PC-3 (cell line): ENCODE measurements at regions not wholly inside any gene's neighbourhood (a gene's known extent, or its start where the extent isn't known, plus 50 kb on each side); places are given as distances from the start of the nearest gene placed in this dataset.

Experiments used
- ATAC-seq: fragments of 200-7000 bp; cut with Tn5 transposase; 2 replicates; pipeline ENCODE4 v1.9.1; 2020; ENCODE audit warnings: mild to moderate bottlenecking, moderate library complexity
- BruUV-seq: library from RNA; stranded (reverse); fragments of 400-500 nt; replicated peaks from 2 replicates; lab custom pipeline; 2021; lab: Mats Ljungman, UMichigan
- CTCF ChIA-PET: fragments of 300-600 bp; sonication (Branson Sonifier 250); formaldehyde crosslinking; loops from one replicate; lab custom pipeline; 2022; ENCODE audit warnings: antibody characterized with exemption; lab: Charles Lee
- POLR2A ChIA-PET: fragments of 300-600 bp; sonication (Branson Sonifier 250); formaldehyde crosslinking; loops from one replicate; lab custom pipeline; 2022; ENCODE audit warnings: antibody characterized with exemption; ENCODE audit not compliant: unreplicated experiment; lab: Charles Lee
- DNase-seq: peaks from one replicate; pipeline ENCODE4 v3.0.0-alpha.2; 2015
- H2AFZ ChIP-seq: fragments of 300-600 bp; sonication (generic); 2 replicates; pipeline ENCODE4 v1.6.0; 2016; ENCODE audit warnings: antibody characterized with exemption, low read length
- H3F3A ChIP-seq: fragments of 300-600 bp; sonication (generic); one replicate; pipeline ENCODE4 v1.6.0; 2017; ENCODE audit warnings: antibody characterized with exemption, low read length, control low read depth, mild to moderate bottlenecking; ENCODE audit not compliant: unreplicated experiment
- H3K27ac ChIP-seq: fragments of 300-600 bp; sonication (generic); 2 replicates; pipeline ENCODE4 v1.5.1; 2016; ENCODE audit warnings: mild to moderate bottlenecking, low read length
- H3K27me3 ChIP-seq: fragments of 300-600 bp; sonication (generic); 2 replicates; pipeline ENCODE4 v1.6.1; 2016; ENCODE audit warnings: low read length, mixed read lengths
- H3K36me3 ChIP-seq: fragments of 300-600 bp; sonication (generic); 2 replicates; pipeline ENCODE4 v1.6.1; 2016; ENCODE audit warnings: low read depth, mixed run types, low read length, mixed read lengths
- H3K4me1 ChIP-seq: fragments of 300-600 bp; sonication (generic); 2 replicates; pipeline ENCODE4 v1.5.1; 2016; ENCODE audit warnings: low read length; ENCODE audit not compliant: insufficient read depth
- H3K4me2 ChIP-seq: fragments of 300-600 bp; sonication (generic); 2 replicates; pipeline ENCODE4 v1.6.0; 2016; ENCODE audit warnings: low read length
- H3K4me3 ChIP-seq: fragments of 300-600 bp; sonication (generic); 2 replicates; pipeline ENCODE4 v1.5.1; 2016; ENCODE audit warnings: mild to moderate bottlenecking, low read length, mixed read lengths
- H3K79me2 ChIP-seq: fragments of 300-600 bp; sonication (generic); 2 replicates; pipeline ENCODE4 v1.6.1; 2017; ENCODE audit warnings: low read length, mixed read lengths
- H3K9ac ChIP-seq: fragments of 300-600 bp; sonication (generic); 2 replicates; pipeline ENCODE4 v1.6.0; 2016; ENCODE audit warnings: mild to moderate bottlenecking, low read length
- H3K9me2 ChIP-seq: fragments of 300-600 bp; sonication (generic); replicated peaks from 2 replicates; pipeline ENCODE4 v1.6.1; 2016; ENCODE audit warnings: mixed run types, low read length, mixed read lengths
- H3K9me3 ChIP-seq: fragments of 300-600 bp; sonication (generic); 2 replicates; pipeline ENCODE4 v1.6.1; 2016; ENCODE audit warnings: low read length, mixed read lengths
- H4K20me1 ChIP-seq: fragments of 300-600 bp; sonication (generic); 2 replicates; pipeline ENCODE4 v1.6.1; 2016; ENCODE audit warnings: low read length, mixed read lengths
- EZH2 ChIP-seq: fragments of 300-600 bp; sonication (generic); IDR thresholded peaks from one replicate; pipeline ENCODE4 v1.6.1; 2017; ENCODE audit warnings: antibody characterized with exemption, mild to moderate bottlenecking, low read length; ENCODE audit not compliant: unreplicated experiment
- EZH2phosphoT487 ChIP-seq: fragments of 300-600 bp; sonication (generic); IDR thresholded peaks from 2 replicates; pipeline ENCODE4 v1.6.1; 2018; ENCODE audit warnings: mild to moderate bottlenecking, antibody characterized with exemption, low read length, borderline replicate concordance
- intact Hi-C: fragments of 100-400 bp; cut with micrococcal nuclease; formaldehyde crosslinking; loops from 2 replicates; pipeline ENCODE4 v1.9.0; 2023
- TF ChIP-seq, protein P1 (sequence below): fragments of 300-600 bp; sonication (generic); conservative IDR thresholded peaks from 2 replicates; pipeline ENCODE4 v1.5.1; 2017; ENCODE audit warnings: antibody characterized with exemption, low read depth, mild to moderate bottlenecking, low read length

DNA sequence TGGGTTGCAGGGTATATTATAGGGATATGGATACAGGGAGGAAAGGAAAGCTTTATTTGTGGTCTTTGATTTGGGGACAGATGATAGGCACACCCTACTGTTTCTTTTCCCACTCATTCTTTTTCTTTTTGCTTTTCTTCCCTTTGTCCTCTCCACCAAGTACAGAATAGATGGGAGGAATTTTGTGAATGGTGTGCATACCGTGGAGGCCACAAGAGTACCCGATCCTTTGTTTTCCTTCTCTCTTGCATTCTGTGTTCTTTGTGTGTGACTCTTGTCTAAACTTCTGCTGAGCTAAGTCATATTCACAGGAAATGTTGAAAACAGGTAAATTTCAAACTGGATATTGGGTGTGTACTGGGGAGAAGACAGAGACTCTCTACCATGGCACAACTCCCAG is 321.4 kb upstream of the SLC8A1 start:
- H3K79me2 ChIP-seq, result no peaks in the 10 kb centered on the region
- BruUV-seq, result no TSS peak
- H3K27me3 ChIP-seq, result no peaks in the 10 kb centered on the region
- TF ChIP-seq EZH2phosphoT487, result no peak
- TF ChIP-seq EZH2, result no peak
- TF ChIP-seq, protein P1, sequence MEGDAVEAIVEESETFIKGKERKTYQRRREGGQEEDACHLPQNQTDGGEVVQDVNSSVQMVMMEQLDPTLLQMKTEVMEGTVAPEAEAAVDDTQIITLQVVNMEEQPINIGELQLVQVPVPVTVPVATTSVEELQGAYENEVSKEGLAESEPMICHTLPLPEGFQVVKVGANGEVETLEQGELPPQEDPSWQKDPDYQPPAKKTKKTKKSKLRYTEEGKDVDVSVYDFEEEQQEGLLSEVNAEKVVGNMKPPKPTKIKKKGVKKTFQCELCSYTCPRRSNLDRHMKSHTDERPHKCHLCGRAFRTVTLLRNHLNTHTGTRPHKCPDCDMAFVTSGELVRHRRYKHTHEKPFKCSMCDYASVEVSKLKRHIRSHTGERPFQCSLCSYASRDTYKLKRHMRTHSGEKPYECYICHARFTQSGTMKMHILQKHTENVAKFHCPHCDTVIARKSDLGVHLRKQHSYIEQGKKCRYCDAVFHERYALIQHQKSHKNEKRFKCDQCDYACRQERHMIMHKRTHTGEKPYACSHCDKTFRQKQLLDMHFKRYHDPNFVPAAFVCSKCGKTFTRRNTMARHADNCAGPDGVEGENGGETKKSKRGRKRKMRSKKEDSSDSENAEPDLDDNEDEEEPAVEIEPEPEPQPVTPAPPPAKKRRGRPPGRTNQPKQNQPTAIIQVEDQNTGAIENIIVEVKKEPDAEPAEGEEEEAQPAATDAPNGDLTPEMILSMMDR, result no peak
- no peak overlapping the region for H3K9ac ChIP-seq
- POLR2A ChIA-PET, result no interaction called here
- CTCF ChIA-PET, result no interaction called here
- DNase-seq (no peak), ATAC-seq (no peak)
- H3K27ac ChIP-seq, result no peak overlapping the region
- intact Hi-C loops, result no loop called here
- H2AFZ ChIP-seq, result no peak overlapping the region; the same call in 1 of the 2 replicates
- no peak overlapping the region for H3K4me3 ChIP-seq
- no peaks in the 10 kb centered on the region for H3K9me2 ChIP-seq
- H3K36me3 ChIP-seq, result no peaks in the 10 kb centered on the region
- H3K4me1 ChIP-seq, result no peaks in the 10 kb centered on the region
- no peaks in the 10 kb centered on the region for H3F3A ChIP-seq
- H3K4me2 ChIP-seq, result no peak overlapping the region
- H3K9me3 ChIP-seq, result no peaks in the 10 kb centered on the region
- H4K20me1 ChIP-seq, result no peaks in the 10 kb centered on the region

DNA sequence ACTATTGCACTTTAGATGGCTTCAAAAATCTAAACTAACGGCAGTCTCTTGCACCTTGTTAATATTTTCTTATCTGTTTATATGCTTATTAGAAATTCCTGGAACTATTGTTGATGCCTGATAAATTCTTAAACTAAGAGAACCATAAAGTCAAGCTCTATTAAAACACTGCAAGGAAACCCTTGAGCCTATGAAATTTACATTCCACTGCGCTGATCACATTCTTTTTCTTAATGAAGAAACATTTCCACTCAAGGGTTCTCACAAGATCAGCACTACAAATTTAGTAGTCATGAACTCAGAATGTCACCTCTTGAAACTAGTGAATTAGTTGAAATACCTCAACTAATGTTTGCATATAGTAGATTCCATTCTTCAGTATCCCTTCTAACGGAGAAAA is 331.8 kb upstream of the SLC8A1 start:
- no peak overlapping the region for H3K4me2 ChIP-seq
- H3K4me1 ChIP-seq, result no peaks in the 10 kb centered on the region
- H3K9ac ChIP-seq, result no peak overlapping the region
- DNase-seq, result no peak
- ChIA-PET CTCF (no interaction called here), POLR2A (no interaction called here)
- no peak for ATAC-seq
- H3K9me3 ChIP-seq, result no peaks in the 10 kb centered on the region
- no peak overlapping the region for H3K27ac ChIP-seq
- no peaks in the 10 kb centered on the region for H3K79me2 ChIP-seq
- no peak overlapping the region for H3K4me3 ChIP-seq
- H2AFZ ChIP-seq, result no peak overlapping the region
- no peaks in the 10 kb centered on the region for H3F3A ChIP-seq
- no TSS peak for BruUV-seq
- no peaks in the 10 kb centered on the region for H4K20me1 ChIP-seq
- no peaks in the 10 kb centered on the region for H3K36me3 ChIP-seq
- H3K9me2 ChIP-seq, result no peaks in the 10 kb centered on the region
- intact Hi-C loops, result no loop called here
- H3K27me3 ChIP-seq, result no peaks in the 10 kb centered on the region
- TF ChIP-seq, protein P1, result no peak

DNA sequence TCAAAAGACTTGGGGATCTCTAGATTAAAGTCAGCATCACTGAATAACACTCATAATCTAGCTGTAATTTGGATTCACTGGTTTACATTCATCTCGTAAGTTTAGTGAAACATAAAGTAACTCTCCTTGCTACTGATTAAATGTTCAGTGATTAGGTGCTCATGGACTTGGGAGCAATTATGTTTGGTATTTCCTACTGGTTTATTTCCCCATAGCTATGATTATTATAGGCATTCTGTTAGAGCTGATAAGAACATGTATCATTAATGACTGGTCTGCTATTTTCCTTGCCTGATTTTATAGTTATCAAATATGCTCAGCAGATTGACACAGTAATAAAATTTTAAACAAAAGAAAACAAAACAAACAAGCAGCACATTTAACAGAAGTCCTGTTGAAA is 334.7 kb upstream of the SLC8A1 start:
- H3K4me3 ChIP-seq, result no peak overlapping the region
- CTCF ChIA-PET, result no interaction called here
- H3K9me3 ChIP-seq, result no peaks in the 10 kb centered on the region
- no peak overlapping the region for H2AFZ ChIP-seq
- no peaks in the 10 kb centered on the region for H3K36me3 ChIP-seq
- no peaks in the 10 kb centered on the region for H3K79me2 ChIP-seq
- ATAC-seq, result no peak
- no peak overlapping the region for H3K27ac ChIP-seq
- H3K4me1 ChIP-seq, result no peaks in the 10 kb centered on the region
- H3F3A ChIP-seq, result no peaks in the 10 kb centered on the region
- no peak overlapping the region for H3K4me2 ChIP-seq
- H3K9me2 ChIP-seq, result no peaks in the 10 kb centered on the region
- POLR2A ChIA-PET, result no interaction called here
- no TSS peak for BruUV-seq
- no peaks in the 10 kb centered on the region for H4K20me1 ChIP-seq
- TF ChIP-seq EZH2 (no peak), EZH2phosphoT487 (no peak)
- TF ChIP-seq, protein P1, result no peak
- intact Hi-C loops, result no loop called here
- no peaks in the 10 kb centered on the region for H3K27me3 ChIP-seq
- no peak for DNase-seq
- H3K9ac ChIP-seq, result no peak overlapping the region
